Skeletal muscle satellite cell (primary cell): ENCODE measurements at regions not wholly inside any gene's neighbourhood (a gene's known extent, or its start where the extent isn't known, plus 50 kb on each side); places are given as distances from the start of the nearest gene placed in this dataset.

Source experiments
- H3K27me3 ChIP-seq: 2 replicates; pipeline ENCODE4 v1.7.0; 2013; ENCODE audit warnings: low read length; ENCODE audit not compliant: control insufficient read depth, insufficient read depth
- H3K36me3 ChIP-seq: 2 replicates; pipeline ENCODE4 v1.7.0; 2013; ENCODE audit warnings: mild to moderate bottlenecking, control low read depth, low read length; ENCODE audit not compliant: insufficient read depth
- H3K4me1 ChIP-seq: 2 replicates; pipeline ENCODE4 v1.7.0; 2013; ENCODE audit warnings: low read length; ENCODE audit not compliant: control insufficient read depth, insufficient read depth
- H3K4me2 ChIP-seq: 2 replicates; pipeline ENCODE4 v1.7.0; 2013; ENCODE audit warnings: mild to moderate bottlenecking, low read length
- H3K4me3 ChIP-seq: 2 replicates; pipeline ENCODE4 v1.7.0; 2013; ENCODE audit warnings: low read length
- H3K9ac ChIP-seq: 2 replicates; pipeline ENCODE4 v1.7.0; 2013; ENCODE audit warnings: mild to moderate bottlenecking, low read depth, low read length, moderate library complexity
- H3K9me3 ChIP-seq: replicated peaks from 2 replicates; pipeline ENCODE4 v1.7.0; 2013; ENCODE audit warnings: mild to moderate bottlenecking, control low read depth, low read length

GRCh38 chr2:151103551-151103950, 158.1 kb downstream of the RBM43 start:
- no peak overlapping the region for H3K9ac ChIP-seq
- no peak overlapping the region for H3K4me3 ChIP-seq
- H3K27me3 ChIP-seq, result no peaks in the 10 kb centered on the region
- no peaks in the 10 kb centered on the region for H3K36me3 ChIP-seq
- no peak overlapping the region for H3K4me2 ChIP-seq
- H3K4me1 ChIP-seq, result no peaks in the 10 kb centered on the region
- no peaks in the 10 kb centered on the region for H3K9me3 ChIP-seq

- Histone ChIP-seq H3K9ac (no peak overlapping the region), H3K36me3 (no peaks in the 10 kb centered on the region), H3K4me3 (no peak overlapping the region), H3K9me3 (no peaks in the 10 kb centered on the region), H3K27me3 (no peaks in the 10 kb centered on the region), H3K4me2 (no peak overlapping the region), H3K4me1 (no peaks in the 10 kb centered on the region)
Measured at GRCh38 chr2:151102226-151102625, 159.4 kb downstream of the RBM43 start.

GRCh38 chr2:151098841-151099240, 162.8 kb downstream of the RBM43 start:
- no peaks in the 10 kb centered on the region for H3K9me3 ChIP-seq
- H3K36me3 ChIP-seq, result no peaks in the 10 kb centered on the region
- no peaks in the 10 kb centered on the region for H3K4me1 ChIP-seq
- no peaks in the 10 kb centered on the region for H3K27me3 ChIP-seq
- H3K4me3 ChIP-seq, result no peak overlapping the region
- H3K9ac ChIP-seq, result no peak overlapping the region
- H3K4me2 ChIP-seq, result no peak overlapping the region

DNA sequence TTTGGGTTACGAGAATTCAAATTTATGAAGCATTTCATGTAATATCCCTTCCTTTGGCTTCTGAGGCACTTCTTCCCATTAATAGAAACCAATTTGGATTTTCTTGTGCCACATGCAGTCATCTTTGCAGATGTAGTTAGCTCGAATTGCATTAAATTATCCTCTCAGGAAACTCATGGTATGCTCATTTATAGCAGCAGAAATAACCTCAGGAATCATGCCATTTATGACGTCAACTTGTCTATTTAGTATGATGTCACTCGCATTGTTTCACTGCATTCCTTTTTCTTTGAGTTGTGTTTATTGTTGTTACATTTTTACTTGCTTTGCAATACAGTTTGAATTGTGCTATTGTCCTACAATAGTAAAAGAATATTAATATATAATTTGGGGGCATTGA, 163.8 kb downstream of the RBM43 start:
- Histone ChIP-seq H3K36me3 (no peaks in the 10 kb centered on the region), H3K4me2 (no peak overlapping the region), H3K27me3 (no peaks in the 10 kb centered on the region), H3K9ac (no peak overlapping the region), H3K4me3 (no peak overlapping the region), H3K4me1 (no peaks in the 10 kb centered on the region), H3K9me3 (no peaks in the 10 kb centered on the region)

- Histone ChIP-seq H3K27me3 (no peaks in the 10 kb centered on the region), H3K36me3 (no peaks in the 10 kb centered on the region), H3K4me3 (no peak overlapping the region), H3K4me1 (no peaks in the 10 kb centered on the region), H3K9me3 (no peaks in the 10 kb centered on the region), H3K9ac (no peak overlapping the region), H3K4me2 (no peak overlapping the region)
Measured at GRCh38 chr2:151097128-151097527, 164.5 kb downstream of the RBM43 start.

DNA sequence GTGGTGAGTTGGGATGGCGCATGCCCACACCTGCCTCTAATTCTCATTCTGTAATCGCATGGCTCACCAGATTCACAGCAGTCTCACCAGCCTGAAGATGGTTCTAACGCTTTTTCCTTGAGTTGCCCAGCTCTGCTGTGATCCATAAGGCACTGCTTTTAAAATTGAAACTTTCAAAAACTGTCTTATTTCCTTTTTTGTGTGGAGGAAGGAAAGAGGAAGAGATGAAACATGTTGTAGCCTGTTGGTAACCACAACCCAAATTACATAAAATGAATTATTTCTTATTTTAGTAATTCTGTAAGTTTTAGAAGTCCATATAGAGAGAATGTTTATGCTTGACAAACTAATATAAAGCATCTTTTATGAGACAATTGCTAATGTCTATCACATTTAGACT, 165.4 kb downstream of the RBM43 start:
- Histone ChIP-seq H3K27me3 (no peaks in the 10 kb centered on the region), H3K36me3 (no peaks in the 10 kb centered on the region), H3K9ac (no peak overlapping the region), H3K4me2 (no peak overlapping the region), H3K4me3 (no peak overlapping the region), H3K9me3 (no peaks in the 10 kb centered on the region), H3K4me1 (no peaks in the 10 kb centered on the region)

- H3K36me3 ChIP-seq, result no peaks in the 10 kb centered on the region
- H3K9me3 ChIP-seq, result no peaks in the 10 kb centered on the region
- no peak overlapping the region for H3K4me2 ChIP-seq
- H3K27me3 ChIP-seq, result no peaks in the 10 kb centered on the region
- H3K4me1 ChIP-seq, result no peaks in the 10 kb centered on the region
- H3K4me3 ChIP-seq, result no peak overlapping the region
- H3K9ac ChIP-seq, result no peak overlapping the region
Measured at GRCh38 chr2:151095463-151095862, 166.2 kb downstream of the RBM43 start.

- no peaks in the 10 kb centered on the region for H3K36me3 ChIP-seq
- peaks cover 2% of the 10 kb centered on the region for H3K27me3 ChIP-seq
- no peaks in the 10 kb centered on the region for H3K9me3 ChIP-seq
- H3K9ac ChIP-seq, result no peak overlapping the region
- H3K4me1 ChIP-seq, result no peaks in the 10 kb centered on the region
- H3K4me2 ChIP-seq, result no peak overlapping the region
- H3K4me3 ChIP-seq, result no peak overlapping the region
Measured at GRCh38 chr2:151091583-151091982, 170.1 kb downstream of the RBM43 start.

DNA sequence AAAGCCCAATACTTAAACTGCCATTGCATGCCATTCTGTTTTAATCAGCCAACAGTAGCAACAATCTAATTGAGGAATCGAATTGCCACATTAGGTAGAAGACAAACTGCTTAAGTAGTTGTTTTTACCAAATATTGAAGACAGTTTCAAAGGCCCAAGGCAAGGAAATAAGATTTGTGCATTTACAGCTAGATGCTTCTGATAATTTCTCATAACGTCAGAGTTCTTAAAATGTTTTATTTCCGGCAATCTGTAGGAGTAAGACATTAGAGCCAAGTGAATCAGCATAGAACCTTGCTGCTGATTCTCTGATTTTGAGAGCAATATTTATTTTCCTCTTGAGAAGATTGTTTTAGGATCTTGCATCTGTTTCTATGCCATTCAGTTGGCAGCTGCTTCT, 174.3 kb downstream of the RBM43 start:
- H3K9me3 ChIP-seq, result no peaks in the 10 kb centered on the region
- H3K9ac ChIP-seq, result no peak overlapping the region
- H3K27me3 ChIP-seq, result peaks cover 2% of the 10 kb centered on the region
- no peak overlapping the region for H3K4me3 ChIP-seq
- no peak overlapping the region for H3K4me2 ChIP-seq
- H3K4me1 ChIP-seq, result no peaks in the 10 kb centered on the region
- H3K36me3 ChIP-seq, result no peaks in the 10 kb centered on the region

- Histone ChIP-seq H3K4me1 (no peaks in the 10 kb centered on the region), H3K9me3 (no peaks in the 10 kb centered on the region), H3K4me3 (no peak overlapping the region), H3K36me3 (no peaks in the 10 kb centered on the region), H3K27me3 (peaks cover 2% of the 10 kb centered on the region), H3K4me2 (no peak overlapping the region), H3K9ac (no peak overlapping the region)
Measured at GRCh38 chr2:151085181-151085611, 176.5 kb downstream of the RBM43 start.

GRCh38 chr2:151083856-151084795, 177.5 kb downstream of the RBM43 start:
- no peak overlapping the region for H3K4me2 ChIP-seq
- H3K9ac ChIP-seq, result no peak overlapping the region
- H3K36me3 ChIP-seq, result no peaks in the 10 kb centered on the region
- no peaks in the 10 kb centered on the region for H3K9me3 ChIP-seq
- H3K27me3 ChIP-seq, result no peaks in the 10 kb centered on the region
- no peaks in the 10 kb centered on the region for H3K4me1 ChIP-seq
- H3K4me3 ChIP-seq, result no peak overlapping the region

DNA sequence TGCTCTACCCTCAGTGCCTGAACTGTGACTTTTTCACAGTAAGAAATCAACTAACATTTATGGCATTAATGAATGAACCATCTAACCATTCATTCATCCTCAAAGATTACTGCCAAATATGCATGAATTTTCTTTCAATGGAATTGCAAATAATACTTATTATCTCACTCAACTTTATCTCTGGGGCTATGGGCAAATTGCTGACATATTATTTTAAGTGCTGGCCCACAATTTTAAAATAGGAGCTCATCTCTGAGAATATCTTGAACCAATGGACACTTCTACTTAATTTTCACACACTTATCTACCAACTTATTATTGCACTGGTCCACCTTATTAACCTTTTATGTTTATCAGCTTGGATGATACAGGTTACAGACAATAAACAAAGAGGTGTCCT, 182.8 kb downstream of the RBM43 start:
- Histone ChIP-seq H3K36me3 (no peaks in the 10 kb centered on the region), H3K9ac (no peak overlapping the region), H3K9me3 (no peaks in the 10 kb centered on the region), H3K4me1 (no peaks in the 10 kb centered on the region), H3K4me3 (no peak overlapping the region), H3K27me3 (no peaks in the 10 kb centered on the region), H3K4me2 (no peak overlapping the region)
